NCI-H1105 treated with DMSO at 0.1 percent for 48 hours (cell line): ENCODE measurements at regions not wholly inside any gene's neighbourhood (a gene's known extent, or its start where the extent isn't known, plus 50 kb on each side); places are given as distances from the start of the nearest gene placed in this dataset.

Experiments used
- DNase-seq: peaks from one replicate; lab custom pipeline; 2025; lab: John Stamatoyannopoulos, UW

DNA sequence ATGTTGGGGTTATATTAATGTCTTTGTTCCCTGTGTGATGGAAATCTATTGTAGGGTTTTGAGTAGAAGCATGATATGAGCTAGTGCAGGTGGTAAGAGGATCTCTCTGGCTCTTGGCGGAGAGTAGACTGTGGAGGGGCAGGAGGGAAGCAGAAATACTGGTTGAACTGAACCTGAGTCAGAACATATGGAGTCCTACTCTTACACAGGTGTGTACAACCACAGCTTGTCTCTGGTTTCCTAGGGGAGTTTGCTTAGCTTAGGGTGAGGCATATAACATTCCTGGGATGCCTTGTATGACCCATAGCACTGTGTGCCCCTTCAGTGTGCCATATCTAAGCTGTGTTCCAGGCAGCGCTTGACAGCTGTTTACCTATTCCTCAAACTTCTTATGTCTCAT, 97.3 kb upstream of the GCFC2 start:
- no peak for DNase-seq

DNA sequence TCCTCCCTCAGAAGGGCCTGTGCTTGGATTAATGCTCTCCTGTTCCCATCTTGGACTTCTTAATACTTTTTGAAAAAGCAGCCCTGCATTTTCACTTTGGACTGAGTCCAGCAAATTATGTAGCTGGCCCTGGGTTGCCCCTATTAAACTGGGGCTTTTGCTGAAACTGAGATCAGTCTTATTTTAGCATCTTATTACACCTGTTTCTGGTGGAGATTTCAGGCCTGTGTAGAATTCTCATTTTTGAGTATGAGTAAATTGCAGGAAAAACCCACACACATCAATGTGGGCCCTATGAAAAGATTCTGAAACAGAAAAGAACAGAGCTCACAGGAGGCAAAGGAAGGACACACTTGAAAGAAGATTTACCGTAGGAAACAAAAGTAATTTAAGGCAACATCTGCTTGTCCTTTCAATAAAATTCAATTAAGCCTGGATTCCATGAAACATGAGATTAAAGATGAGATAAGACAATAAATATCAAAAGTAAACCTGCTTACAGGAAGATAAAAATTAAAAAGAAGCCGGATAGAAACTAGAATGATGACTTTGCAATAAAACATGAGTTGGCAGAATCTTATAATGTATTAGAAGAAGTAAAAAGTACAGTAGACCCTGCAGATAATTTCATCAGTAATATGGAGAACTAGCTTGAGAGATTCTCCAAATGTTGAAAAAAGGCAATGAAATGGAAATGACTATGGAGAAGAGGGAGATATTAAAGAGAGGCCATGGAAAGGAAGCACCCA, 90.7 kb upstream of the GCFC2 start:
- DNase-seq, result no peak

DNA sequence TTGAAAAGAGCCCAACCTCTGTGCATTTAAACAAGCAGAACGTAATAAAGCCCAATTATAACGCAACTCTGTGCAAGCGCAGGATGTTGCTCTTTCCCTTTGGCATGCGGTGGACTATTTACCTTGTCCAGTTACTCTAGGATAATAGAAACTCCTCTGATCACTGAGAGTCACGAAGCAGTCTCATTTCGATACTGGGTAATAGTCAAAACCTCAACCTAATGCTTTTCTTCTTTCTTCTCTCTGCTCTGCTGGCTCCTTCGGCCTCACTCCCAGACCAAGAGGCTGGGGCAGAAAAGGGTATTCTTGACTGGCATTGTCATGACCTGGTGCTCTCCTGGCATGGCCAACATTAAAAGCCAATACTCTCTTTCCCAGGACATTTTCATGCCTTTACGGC, 89.7 kb upstream of the GCFC2 start:
- no peak for DNase-seq

DNA sequence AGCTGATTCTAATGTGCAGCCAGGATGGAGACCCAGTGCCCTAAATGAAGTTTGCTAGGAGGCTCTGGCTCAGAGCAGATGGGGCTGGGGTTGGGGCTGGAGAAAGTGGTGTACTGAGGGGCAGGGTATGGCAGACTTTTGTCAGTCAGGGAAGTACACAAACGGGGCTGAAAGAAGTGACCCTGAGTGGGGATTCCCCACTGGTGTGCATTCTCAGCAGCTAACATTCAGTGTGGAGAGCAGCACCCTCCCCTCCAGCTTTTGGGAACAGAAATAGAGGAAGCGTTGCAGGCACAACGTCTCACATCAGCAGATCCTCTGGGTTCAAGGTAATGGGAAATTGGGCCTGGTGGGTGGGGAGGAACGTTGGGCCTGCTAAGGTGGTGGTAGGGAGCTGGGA, 89.1 kb upstream of the GCFC2 start:
- no peak for DNase-seq

DNA sequence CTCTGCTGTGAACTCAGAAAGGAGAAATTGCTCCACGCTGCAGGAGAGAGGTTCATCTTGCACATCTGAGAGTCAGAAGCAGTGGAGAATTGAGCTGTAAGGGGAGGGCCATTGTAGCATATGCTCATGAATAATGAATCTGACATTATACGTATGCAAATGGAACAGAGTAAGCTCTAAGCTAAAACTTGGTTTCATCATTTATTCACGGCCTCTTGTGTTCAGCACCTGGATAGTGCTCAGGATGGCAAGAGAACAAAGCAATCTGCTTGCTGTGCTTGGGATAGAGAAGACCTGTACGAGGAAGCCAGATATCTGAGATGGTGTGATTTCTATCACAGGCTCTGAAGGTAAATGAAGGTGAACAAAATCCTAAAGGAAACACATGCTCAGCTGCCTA, 87.9 kb upstream of the GCFC2 start:
- DNase-seq, result no peak

DNA sequence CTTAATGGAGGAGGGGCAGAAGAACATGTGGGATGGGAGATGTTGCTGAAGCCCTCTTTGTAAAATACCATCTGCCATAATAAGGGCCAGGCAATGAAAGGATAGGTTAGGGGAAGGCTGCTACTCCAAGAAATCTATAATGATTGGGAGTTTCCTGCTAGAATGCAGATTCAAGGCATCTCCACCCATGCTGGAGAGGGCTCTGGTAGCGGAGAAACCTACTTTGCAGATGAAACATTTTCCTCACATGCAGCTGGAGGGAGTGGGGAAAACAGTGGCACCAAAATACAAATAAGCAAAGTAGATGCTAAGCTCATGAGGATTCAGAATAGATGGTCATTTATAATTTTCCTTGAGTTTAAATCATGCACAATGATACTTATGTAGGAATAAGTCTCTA, 82.3 kb upstream of the GCFC2 start:
- no peak for DNase-seq

DNA sequence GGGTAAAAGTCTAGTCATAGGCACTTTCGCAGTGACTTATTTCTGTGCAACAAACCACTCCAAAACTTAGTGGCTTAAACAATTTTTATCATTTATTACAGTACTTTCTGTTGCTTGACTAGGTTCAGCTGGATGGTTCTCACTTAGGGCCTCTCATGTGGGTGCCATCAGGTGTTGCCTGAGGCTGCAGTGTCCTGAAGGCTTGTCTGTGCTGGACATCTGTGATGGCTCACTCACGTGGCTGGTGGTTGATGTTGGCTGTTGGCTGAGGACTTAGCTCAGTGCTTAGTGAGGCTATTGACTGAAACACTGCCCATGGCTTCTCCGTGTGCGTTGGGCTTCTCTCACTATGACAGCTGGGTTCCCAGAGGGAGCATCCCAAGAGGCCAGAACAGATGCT, 81.4 kb upstream of the GCFC2 start:
- no peak for DNase-seq

DNA sequence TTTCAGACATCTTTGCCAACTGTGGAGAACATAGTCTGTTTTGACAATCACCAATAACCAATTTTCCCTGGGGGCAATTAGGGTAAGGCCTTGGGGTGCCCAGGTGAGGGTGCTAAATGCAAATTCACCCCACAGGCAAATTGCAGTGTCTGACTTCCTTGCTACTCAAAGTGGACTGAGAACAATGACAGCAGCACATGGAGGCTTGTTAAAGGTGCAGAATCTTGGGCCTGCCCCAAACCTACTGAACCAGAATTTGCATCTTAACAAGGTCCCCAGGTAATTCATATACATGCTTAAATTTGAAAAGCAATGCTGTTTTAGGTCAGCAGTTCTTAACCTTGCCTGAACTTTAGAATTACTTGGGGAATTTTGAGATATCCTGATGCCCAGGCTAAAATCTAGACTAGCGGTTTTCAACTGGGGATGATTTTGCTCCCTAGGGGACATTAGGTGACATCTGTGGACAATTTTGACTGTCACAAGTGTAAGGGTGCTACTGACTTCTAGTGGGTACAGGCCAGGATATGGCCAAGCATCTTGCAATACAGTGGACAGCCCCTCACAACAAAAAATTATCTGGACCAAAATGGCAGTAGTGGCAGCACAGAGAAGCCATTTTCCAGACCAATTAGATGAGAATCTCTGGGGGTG, 80.2 kb upstream of the GCFC2 start:
- no peak for DNase-seq

DNA sequence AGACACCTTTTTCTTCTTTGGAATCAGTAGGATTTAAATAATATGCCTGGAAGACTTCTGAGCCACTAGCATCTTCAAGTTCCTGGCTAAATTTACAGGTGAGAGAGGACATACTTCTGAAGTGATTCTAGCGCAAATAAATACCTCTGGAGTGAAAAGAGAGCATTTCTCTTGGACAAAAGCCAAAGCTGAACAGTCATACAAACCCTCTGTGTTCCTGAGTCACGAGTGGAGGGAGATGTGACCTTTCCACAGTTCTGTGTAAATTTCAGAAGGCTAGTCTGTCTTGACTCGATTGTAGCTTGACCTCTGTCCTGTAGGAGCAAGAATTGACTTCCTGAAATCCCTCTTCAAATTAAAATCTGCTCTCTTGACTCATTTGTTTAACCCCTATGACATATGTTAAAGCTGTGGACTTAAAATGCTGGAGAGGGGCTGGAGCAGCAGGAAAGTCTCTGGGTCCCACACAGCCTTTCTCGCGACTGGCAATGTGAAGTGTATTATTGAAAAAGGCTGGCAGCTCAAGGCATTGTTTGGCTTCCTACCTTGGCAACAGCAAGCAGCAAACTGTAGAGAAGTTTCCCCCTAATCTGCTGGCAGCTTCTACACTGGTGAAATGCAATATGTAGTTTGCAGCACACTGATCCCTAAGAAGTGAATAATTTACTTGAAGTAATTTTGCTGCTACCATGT, 79.6 kb upstream of the GCFC2 start:
- no peak for DNase-seq

DNA sequence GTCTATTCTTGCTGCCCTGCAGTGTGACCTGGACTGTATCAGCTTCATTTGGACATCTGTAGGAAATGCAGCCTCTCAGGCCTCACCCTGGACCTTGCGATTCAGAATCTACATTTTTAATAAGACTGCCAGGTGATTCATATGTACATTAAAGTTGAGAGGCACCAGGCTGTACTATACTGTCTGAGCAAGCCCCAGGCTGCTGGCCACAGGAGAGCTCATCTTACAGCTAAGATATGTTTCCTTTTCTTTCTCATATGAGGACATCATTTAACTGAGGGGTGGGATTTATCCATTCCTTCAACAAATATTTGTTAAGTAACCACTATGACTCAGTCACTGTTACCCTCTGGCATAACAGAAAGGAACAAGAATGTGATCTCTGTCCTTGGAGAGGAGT, 78.2 kb upstream of the GCFC2 start:
- DNase-seq, result no peak

DNA sequence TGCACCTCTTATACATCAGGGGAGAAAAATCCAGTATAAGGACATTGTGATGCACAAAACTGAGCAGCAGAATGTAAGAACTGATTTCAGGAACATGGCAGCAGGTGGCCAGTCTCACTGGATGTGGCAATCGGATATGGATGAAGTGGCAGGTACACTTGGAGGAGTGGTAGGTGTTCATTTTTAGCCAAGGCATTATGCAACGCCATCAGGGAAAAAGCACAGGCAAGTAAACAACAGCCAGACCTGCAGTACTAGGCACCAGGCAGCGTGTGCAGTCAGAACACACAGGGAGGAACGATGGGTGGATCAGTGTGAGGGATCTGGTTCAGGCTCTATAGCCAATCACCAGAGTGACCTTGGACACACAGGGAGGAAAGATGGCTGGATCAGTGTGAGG, 77.4 kb upstream of the GCFC2 start:
- no peak for DNase-seq

DNA sequence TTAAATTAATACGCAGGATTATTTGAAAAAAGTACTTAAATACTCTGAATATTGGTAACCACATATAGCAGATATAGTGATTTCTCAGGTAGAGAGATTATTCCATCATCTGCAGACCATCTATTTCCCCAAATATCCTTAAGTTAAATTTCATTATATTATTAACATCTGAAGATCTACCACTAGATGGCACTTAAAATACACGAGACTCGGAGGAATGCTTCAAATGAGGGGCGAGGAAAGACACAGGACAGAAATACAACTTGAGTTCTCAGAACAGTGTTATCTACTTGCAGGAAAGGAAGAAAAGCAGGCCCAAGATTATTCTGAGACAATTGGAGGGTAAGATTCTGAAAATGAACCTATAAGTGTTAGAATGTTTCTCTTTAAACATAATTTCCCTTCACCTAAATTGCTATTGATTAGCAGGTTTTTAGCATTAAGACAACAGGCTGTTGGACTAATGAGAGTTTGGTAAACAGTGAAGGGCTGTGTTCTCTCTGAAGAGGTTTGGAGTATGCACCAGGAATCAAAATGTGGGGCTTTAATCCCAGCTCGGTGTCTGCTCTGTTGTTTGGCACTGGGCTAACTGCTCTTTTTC, 76.9 kb upstream of the GCFC2 start:
- DNase-seq, result peak; percentile 61

DNA sequence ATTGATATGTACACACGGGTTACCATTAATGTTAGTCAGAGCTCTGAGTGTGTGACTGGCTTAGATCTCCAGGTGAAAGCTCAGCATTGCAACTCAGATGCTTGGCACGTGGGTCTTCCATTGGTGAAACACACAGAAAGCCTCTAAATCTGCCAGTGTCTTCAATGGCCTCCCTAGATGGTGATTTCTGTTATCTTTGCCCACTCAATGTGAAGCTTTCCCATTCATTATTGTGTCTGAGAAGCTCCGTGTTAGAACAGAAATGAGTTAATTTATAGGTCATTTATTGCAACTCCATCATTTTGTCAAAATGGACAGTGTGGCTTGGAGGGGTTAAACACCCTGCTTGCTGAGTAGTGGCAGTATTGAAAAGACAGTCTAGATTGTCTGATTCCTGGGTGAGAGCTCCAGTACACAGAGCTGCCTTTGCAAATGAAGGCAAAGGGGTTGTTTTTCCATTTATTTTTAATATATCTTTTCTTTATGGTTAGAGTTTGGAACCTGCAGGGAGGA, 64.7 kb upstream of the GCFC2 start:
- no peak for DNase-seq

DNA sequence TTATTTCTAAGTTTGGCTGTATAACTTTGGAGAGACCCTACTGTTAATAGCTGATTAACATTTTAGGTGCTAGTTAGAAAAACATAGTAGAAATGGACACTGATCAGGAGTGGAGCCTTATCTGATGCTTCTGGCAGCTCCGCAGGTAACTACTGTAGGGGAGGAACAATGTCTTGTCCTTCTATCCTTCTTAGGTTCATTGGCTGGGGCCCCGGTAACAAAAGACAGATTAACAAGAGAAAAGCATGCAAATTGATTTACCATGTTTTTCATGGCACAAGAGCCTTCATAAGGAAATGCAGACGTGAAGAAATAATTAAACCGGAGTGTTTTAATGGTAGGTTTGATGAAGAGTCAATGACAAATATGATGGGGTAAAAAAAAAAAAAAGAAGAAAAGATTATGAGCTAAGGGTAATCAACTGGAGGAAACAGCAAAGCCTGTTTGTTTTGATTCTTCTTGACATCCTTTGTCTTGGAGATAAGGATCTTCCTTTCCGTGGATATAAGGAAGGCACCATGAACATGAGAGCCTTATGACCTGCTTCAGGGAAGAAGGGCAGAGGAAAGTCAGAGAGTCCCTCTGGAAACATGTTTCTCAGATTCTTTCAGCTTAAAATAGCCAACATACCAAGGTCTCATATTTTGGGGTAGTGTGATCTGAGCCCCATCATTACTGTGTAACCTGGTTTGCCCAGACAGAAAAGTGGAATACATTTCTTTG, 62.4 kb upstream of the GCFC2 start:
- no peak for DNase-seq

DNA sequence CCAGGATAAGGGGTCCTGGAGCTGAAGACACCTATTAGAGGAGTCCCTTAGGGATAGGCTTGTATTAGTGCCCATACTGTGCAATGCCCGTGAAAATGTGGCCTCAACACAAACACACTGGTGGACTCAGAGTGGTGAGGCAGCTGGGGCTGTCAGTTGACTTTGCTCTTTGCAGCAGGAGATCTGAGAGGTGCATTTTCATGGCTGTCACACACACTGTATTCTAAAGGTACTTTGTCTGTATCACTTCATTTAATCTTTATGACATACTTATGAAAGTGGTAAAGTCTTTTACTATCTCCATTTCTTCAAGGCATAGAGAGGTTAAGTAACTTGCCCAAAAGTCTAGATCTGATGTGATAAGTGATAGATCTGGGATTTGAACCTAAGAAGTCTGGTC, 55.1 kb upstream of the GCFC2 start:
- no peak for DNase-seq

DNA sequence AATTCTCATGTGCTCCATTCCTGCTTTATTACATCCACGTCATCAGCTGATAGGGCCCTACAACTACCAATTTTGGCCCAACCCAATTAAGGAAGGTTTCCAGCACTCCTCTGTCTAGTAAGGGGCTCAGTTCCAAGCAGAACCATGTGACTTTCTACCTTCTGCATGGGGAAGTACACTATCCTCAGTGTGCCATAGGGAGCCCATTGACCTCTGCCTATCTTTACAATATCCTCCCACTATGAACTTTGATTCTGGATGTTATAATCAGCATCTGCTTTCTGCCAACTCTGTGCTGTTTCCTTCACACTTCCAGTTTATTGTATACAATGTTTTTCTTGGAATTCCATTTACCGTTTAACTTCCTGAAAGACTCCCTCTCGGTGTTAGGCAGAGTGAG, 53.9 kb upstream of the GCFC2 start:
- no peak for DNase-seq
